Activated naive CD4-positive, alpha-beta T cell treated with anti-CD3 and anti-CD28 coated beads for 36 hours (primary cell): ENCODE measurements at regions not wholly inside any gene's neighbourhood (a gene's known extent, or its start where the extent isn't known, plus 50 kb on each side); places are given as distances from the start of the nearest gene placed in this dataset.

Experiments used
- CTCF ChIA-PET: fragments of 350-600 bp; sonication (Branson Sonifier 250); formaldehyde crosslinking; loops from one replicate; lab custom pipeline; 2021; ENCODE audit warnings: antibody characterized with exemption; lab: Charles Lee
- DNase-seq: peaks from one replicate; pipeline ENCODE4 v3.0.0-alpha.2; 2020
- H3K27ac Mint-ChIP-seq: one replicate; pipeline ENCODE4 v1.8.0; 2021; ENCODE audit warnings: mild to moderate bottlenecking, mixed read lengths
- H3K27me3 Mint-ChIP-seq: one replicate; pipeline ENCODE4 v1.8.0; 2021; ENCODE audit warnings: low read depth, mixed read lengths
- H3K36me3 Mint-ChIP-seq: one replicate; pipeline ENCODE4 v1.8.0; 2021; ENCODE audit warnings: low read depth, mixed read lengths
- H3K4me1 Mint-ChIP-seq: one replicate; pipeline ENCODE4 v1.8.0; 2021; ENCODE audit warnings: low read depth, mixed read lengths
- H3K4me3 Mint-ChIP-seq: one replicate; pipeline ENCODE4 v1.8.0; 2021; ENCODE audit warnings: mild to moderate bottlenecking, moderate library complexity, mixed read lengths
- H3K9me3 Mint-ChIP-seq: one replicate; pipeline ENCODE4 v1.8.0; 2021; ENCODE audit warnings: mixed read lengths
- intact Hi-C: fragments of 100-400 bp; cut with micrococcal nuclease; formaldehyde crosslinking; loops from one replicate; pipeline ENCODE4 v1.15.1; 2023

DNA sequence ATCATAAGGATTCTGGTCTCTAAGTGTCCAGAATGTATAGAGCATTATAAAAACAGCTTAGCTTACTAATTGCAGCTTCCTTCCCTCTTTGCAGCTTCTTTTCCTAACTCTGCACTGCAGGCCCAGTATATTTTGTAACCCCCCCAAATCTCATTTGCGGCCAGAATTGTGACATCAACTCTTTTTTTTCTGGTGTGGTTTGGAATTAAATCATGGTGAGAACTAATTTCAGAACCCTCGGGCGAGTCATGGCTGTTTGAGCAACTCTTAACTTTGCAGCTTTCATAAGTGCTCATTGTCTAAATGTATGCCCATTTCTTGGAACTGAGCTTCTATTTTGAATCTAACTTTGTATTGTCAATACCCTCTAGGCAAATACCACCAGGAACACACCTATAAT, 187.4 kb downstream of the CYYR1 start:
- Mint-ChIP-seq H3K9me3 (no peaks in the 10 kb centered on the region), H3K4me3 (no peak overlapping the region), H3K27ac (no peak overlapping the region), H3K36me3 (no peaks in the 10 kb centered on the region), H3K27me3 (peaks cover 3% of the 10 kb centered on the region), H3K4me1 (no peaks in the 10 kb centered on the region)
- no peak for DNase-seq
- intact Hi-C loops: loop anchor here (5.0 kb wide), 1 partner anchor 433 kb away; no protein-coding TSS in a partner anchor
- CTCF ChIA-PET: no interaction called here

DNA sequence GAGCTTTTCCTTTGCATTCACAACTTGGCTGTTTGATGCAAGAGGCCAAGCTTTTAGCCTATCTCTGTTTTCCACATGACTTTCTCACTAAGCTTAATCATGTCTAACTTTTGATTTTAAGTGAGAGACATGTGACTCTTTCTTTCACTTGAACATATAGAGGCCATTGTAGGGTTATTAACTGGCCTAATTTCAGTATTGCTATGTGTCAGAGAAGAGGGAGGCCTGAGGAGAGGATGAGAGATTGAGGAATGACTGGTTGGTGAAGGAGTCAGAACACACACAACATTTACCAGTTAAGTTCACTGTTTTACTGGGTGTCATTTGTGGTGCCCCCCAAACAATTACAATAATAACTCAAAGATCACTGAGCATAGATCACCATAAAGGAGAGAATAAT, 193.5 kb downstream of the CYYR1 start:
- Mint-ChIP-seq H3K27me3 (peaks cover 8% of the 10 kb centered on the region), H3K4me3 (no peak overlapping the region), H3K4me1 (no peaks in the 10 kb centered on the region), H3K9me3 (no peaks in the 10 kb centered on the region), H3K27ac (no peak overlapping the region), H3K36me3 (no peaks in the 10 kb centered on the region)
- intact Hi-C loops: no loop called here
- CTCF ChIA-PET: no interaction called here
- DNase-seq: no peak

DNA sequence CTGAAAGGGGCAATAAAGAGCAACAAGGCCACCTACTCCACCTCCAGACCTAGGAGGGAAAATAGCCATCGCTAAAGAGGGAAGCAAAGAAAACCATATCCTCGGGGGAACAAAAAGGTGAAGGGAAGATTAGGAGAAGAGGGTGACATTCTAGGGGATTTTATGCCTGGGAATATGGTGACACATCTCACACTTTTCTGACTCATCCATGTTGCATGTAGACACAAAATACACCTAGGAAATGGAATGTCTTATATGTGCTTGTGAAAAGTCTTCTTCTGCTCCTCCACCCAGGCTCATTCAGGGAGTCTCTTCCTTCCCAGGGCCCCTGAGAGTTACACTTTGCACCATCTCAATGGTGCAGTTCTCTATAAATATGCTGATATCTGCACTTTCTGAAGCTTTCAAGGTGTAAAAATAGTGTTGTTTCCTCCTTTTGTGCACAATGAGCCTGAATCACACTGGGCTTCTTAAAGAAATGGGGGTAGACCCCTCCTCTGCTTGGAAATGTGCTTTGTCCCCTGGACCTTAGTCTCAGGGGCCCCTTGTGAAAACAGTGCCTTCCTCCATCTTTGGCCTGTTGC, 195.9 kb downstream of the CYYR1 start:
- H3K36me3 Mint-ChIP-seq: no peaks in the 10 kb centered on the region
- intact Hi-C loops: no loop called here

DNA sequence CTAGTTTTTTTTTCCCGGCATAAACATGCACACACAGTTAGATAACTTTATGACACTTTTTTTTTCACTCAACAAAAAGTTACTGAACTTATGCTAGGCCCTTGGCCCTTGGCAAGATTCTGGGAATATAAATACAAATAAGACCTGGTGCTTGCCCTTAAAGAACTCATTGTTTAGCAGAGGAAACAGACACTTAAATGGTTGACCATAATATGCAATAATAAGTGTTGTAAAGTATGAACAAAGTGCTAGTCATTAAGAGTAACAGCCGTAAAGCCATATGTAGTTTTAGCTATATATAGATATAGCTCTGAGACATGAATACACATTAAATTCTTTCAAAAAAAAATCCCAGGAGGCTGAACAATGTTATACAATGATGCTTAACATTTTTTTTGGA, 198.3 kb downstream of the CYYR1 start:
- CTCF ChIA-PET: no interaction called here
- no peaks in the 10 kb centered on the region for H3K4me1 Mint-ChIP-seq
- intact Hi-C loops: no loop called here
- no peak overlapping the region for H3K27ac Mint-ChIP-seq
- no peak for DNase-seq
- H3K9me3 Mint-ChIP-seq: no peaks in the 10 kb centered on the region
- H3K4me3 Mint-ChIP-seq: no peak overlapping the region
- H3K36me3 Mint-ChIP-seq: no peaks in the 10 kb centered on the region
- H3K27me3 Mint-ChIP-seq: peaks cover 8% of the 10 kb centered on the region

More for the DNA sequence above, 195.9 kb downstream of the CYYR1 start:
- CTCF ChIA-PET: no interaction called here
- Mint-ChIP-seq H3K4me1 (no peaks in the 10 kb centered on the region), H3K9me3 (no peaks in the 10 kb centered on the region), H3K4me3 (no peak overlapping the region), H3K27me3 (peaks cover 8% of the 10 kb centered on the region), H3K27ac (no peak overlapping the region)
- no peak for DNase-seq

DNA sequence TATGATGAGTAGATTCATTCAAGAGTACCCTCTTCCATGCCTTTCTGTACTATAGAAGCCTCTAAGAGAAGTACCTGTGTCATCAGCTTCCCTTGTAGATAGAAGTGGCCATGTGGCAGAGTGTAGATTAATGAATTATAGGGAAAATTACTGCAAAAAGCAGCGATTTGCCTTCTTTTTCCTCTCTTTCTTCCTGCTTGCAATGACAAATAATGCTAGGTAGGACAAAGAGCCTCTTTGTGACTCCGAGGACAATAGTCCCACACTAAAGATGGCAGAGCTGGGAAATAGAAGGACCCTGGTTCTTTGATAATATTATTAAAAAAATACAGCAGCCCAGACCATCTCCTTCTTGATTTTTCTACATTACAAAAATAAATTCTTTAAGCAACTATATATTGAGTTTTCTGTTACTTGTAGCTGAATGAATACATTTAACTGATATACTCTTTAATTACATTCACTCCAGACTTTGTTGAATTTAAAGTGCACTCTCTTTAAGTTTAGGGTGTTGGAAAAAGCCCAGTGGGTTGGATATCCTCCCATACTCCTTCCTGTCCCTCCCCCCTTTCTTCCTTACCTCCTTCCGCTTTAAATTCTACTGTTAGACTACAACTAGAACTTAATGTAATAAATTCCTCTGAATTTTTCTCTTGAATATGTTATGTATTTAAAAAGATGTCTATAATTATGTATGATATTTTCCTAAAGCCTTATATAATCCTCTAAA, 198.2 kb upstream of the APP start:
- Mint-ChIP-seq H3K4me3 (no peak overlapping the region), H3K4me1 (no peaks in the 10 kb centered on the region), H3K27ac (no peak overlapping the region), H3K36me3 (no peaks in the 10 kb centered on the region), H3K27me3 (no peaks in the 10 kb centered on the region), H3K9me3 (no peaks in the 10 kb centered on the region)
- intact Hi-C loops: no loop called here
- CTCF ChIA-PET: no interaction called here
- DNase-seq: no peak

DNA sequence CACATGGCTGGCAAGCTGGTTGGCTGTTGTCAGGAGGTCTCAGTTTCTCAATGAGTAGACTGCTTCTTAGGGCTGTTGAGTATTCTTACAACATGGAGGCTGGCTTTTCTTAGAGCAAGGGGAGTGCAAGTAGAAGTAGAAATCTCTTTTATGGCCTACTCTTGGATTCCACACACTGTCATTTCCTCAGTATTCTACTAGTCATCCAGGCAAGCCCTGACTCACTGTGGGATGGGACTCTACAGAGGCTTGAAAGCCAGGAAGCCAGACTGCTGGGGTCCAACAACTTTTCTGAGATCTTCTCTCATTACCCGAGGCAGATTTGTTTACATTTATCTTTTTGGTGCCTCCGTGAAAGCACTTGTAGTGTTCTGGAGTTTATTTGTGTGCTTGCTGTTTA, 196.2 kb upstream of the APP start:
- no peak for DNase-seq
- Mint-ChIP-seq H3K27me3 (no peaks in the 10 kb centered on the region), H3K9me3 (no peaks in the 10 kb centered on the region), H3K4me1 (no peaks in the 10 kb centered on the region), H3K4me3 (no peak overlapping the region), H3K36me3 (no peaks in the 10 kb centered on the region), H3K27ac (no peak overlapping the region)
- CTCF ChIA-PET: no interaction called here
- intact Hi-C loops: no loop called here

DNA sequence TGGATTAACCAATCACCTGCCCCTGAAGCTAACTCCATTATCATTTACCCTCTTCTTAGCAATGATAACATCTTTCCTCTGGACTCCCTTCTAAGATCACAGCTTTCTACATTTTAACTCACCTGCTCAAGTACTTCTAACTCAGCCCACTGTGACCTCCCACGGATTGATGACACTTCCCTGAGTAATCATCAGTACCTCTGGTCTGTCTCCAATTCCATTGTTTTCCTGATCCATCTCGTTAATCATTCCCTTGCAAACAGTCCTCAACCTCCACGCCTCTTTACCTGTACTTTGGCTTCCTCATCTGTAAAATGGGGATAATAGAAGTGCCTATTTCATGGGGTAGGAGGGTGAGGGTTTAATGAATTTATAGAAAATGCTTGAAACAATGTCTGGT, 195.3 kb upstream of the APP start:
- intact Hi-C loops: no loop called here
- DNase-seq: no peak
- Mint-ChIP-seq H3K36me3 (no peaks in the 10 kb centered on the region), H3K9me3 (no peaks in the 10 kb centered on the region), H3K4me1 (no peaks in the 10 kb centered on the region), H3K27ac (no peak overlapping the region), H3K4me3 (no peak overlapping the region), H3K27me3 (no peaks in the 10 kb centered on the region)
- CTCF ChIA-PET: no interaction called here

DNA sequence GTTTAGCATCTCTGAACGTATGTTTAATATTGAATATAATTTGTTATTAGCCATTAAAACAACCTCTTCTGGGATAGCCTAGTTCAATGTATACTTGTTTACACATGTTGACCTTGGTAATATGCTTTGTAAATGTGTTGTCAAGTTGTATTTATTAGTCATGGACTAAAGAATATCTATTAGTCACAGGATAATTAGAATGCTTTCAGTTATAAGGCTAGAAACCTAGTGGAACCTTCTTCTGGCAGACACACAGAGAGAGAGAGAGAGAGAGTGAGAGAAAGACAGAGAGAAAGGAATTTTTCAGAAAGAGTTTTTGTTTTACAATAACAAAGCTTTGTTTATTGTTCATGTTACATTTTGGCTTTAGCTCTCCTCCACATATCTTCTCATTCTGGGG, 181.1 kb upstream of the APP start:
- peaks cover 2% of the 10 kb centered on the region for H3K9me3 Mint-ChIP-seq

DNA sequence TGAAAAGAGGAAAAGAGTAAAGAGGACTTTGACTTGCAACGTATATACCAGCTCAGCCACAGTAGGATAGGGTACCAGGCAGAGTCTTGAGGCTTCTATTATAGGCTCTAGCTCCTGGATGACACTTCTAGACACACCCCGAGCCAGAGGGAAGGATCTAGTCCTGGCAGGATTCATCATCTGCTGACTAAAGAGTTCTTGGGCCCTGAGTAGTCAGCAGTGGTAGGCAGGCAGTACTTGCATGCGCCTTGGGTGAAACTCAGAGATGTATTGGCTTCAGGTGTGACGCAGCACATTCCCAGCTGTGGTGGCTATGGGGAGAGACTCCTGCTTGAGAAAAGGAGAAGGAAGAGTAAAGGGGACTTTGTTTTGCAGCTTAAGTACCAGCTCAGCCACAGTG, 162.3 kb upstream of the APP start:
- Mint-ChIP-seq H3K27ac (no peak overlapping the region), H3K4me3 (no peak overlapping the region), H3K27me3 (peaks cover 3% of the 10 kb centered on the region), H3K9me3 (no peaks in the 10 kb centered on the region), H3K4me1 (no peaks in the 10 kb centered on the region), H3K36me3 (no peaks in the 10 kb centered on the region)
- intact Hi-C loops: no loop called here
- no peak for DNase-seq
- CTCF ChIA-PET: no interaction called here

More for the DNA sequence above, 181.1 kb upstream of the APP start:
- Mint-ChIP-seq H3K27me3 (peaks cover 8% of the 10 kb centered on the region), H3K4me3 (no peak overlapping the region), H3K4me1 (no peaks in the 10 kb centered on the region), H3K27ac (no peak overlapping the region), H3K36me3 (no peaks in the 10 kb centered on the region)
- no peak for DNase-seq
- CTCF ChIA-PET: no interaction called here
- intact Hi-C loops: no loop called here

DNA sequence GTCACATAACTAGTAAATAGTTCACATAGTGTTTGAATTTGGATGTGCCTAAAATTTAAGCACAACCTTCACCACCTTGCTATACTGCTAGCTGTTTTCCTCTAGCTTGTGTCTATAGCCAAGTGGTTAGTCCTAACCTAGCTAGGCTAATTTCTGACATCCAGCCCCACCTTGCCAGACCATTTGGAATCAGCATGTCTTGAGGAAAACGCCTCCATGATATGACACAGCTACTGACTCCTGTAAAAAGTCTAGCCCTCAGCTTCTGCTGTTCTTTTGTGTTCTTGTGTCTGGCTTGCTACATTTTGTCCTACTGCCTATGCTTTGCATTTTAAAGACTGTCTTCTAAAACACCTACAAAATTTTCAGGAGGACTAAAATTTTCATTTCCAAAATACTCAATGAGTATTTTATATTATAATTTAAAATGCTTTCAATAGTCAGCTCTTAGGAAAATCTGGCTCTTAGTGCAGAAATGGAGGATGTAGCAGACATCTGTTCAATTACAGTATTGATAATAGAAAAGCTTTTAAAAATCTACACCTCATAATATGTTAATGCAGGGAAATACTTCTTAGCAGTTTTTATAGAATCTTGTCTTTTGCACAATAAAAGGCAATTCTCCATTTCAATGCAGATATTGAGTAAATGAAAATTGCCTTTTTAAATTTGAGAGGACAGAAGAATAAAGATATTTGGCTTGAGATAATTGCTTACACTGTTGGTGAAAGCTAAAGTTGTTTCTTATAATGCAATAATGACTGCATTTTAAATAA, 160.8 kb upstream of the APP start:
- no peaks in the 10 kb centered on the region for H3K9me3 Mint-ChIP-seq
- CTCF ChIA-PET: no interaction called here
- no peak overlapping the region for H3K27ac Mint-ChIP-seq
- no peak overlapping the region for H3K4me3 Mint-ChIP-seq
- peaks cover 3% of the 10 kb centered on the region for H3K27me3 Mint-ChIP-seq
- H3K36me3 Mint-ChIP-seq: no peaks in the 10 kb centered on the region
- no peak for DNase-seq
- intact Hi-C loops: no loop called here
- no peaks in the 10 kb centered on the region for H3K4me1 Mint-ChIP-seq

DNA sequence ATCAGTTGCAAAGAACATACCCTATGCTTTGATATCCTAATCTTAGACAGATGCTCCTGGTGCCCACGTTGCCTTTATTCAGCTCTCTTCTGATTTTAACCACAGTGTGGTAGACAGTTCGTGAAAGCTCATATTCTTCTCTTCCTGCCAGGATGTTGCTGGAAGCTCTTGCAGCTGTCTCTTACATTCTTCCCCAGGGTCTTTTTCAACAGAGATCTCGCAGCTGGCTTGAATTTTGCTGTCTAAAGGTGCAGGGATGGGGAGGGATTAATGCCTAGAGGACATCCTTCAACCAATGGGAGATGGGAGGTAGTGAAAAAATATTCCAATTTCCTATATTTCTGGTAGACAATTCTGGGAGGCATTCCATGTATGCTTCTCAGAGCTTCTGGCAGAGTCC, 150.0 kb upstream of the APP start:
- H3K9me3 Mint-ChIP-seq: no peaks in the 10 kb centered on the region
- intact Hi-C loops: no loop called here
- CTCF ChIA-PET: no interaction called here

DNA sequence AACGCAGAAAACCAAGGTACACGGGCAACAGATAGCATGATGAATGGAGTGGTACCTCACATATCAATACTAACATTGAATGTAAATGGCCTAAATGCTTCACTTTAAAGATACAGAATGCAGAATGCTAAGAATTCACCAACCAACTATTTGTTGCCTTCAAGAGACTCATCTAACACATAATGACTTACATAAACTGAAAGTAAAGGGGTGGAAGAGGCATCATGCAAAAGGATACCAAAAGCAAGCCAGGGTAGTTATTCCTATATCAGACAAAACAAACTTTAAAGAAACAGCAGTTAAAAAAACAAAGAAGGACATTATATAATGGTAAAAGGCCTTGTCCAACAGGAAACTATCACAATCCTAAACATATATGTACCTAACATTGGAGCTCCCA, 137.1 kb upstream of the APP start:
- Mint-ChIP-seq H3K4me1 (peaks cover 9% of the 10 kb centered on the region), H3K27ac (no peak overlapping the region), H3K4me3 (no peak overlapping the region), H3K27me3 (peaks cover 5% of the 10 kb centered on the region), H3K9me3 (peaks cover 1% of the 10 kb centered on the region), H3K36me3 (no peaks in the 10 kb centered on the region)
- intact Hi-C loops: no loop called here
- CTCF ChIA-PET: no interaction called here
- no peak for DNase-seq

More for the DNA sequence above, 150.0 kb upstream of the APP start:
- no peak overlapping the region for H3K4me3 Mint-ChIP-seq
- peaks cover 10% of the 10 kb centered on the region for H3K27me3 Mint-ChIP-seq
- H3K36me3 Mint-ChIP-seq: no peaks in the 10 kb centered on the region
- no peak for DNase-seq
- H3K4me1 Mint-ChIP-seq: no peaks in the 10 kb centered on the region
- no peak overlapping the region for H3K27ac Mint-ChIP-seq

DNA sequence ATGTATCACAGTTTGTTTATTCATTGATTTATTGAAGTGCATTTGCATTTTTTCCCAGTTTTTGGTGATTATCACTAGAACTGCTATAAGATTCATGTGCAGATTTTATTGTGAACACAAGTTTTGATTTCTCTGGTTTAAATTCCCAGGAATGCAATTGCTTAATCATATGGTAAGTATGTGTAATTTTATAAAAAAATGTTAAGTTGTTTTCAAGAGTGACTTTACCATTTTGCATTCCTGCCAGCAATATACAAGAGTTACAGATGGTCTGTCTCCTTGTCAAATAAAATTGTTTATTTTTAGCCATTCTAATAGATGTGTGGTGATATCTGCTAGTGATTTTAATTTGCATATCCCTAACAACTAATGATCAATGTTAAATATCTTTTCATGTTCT, 127.3 kb upstream of the APP start:
- Mint-ChIP-seq H3K36me3 (no peaks in the 10 kb centered on the region), H3K27ac (no peak overlapping the region), H3K27me3 (peaks cover 3% of the 10 kb centered on the region), H3K9me3 (peaks cover 11% of the 10 kb centered on the region), H3K4me1 (no peaks in the 10 kb centered on the region), H3K4me3 (no peak overlapping the region)
- CTCF ChIA-PET: no interaction called here
- intact Hi-C loops: no loop called here
- DNase-seq: no peak
